ENCODE measurements at regions not wholly inside any gene's neighbourhood (a gene's known extent, or its start where the extent isn't known, plus 50 kb on each side); places are given as distances from the start of the nearest gene placed in this dataset.

GRCh38 chr3:4220065-4220464 is 83.1 kb upstream of the SETMAR start:
- TF ChIP-seq CTCF (IDR thresholded peaks at IDR 0.05) (no peak), POLR2A (IDR thresholded peaks at IDR 0.05) (no peak)

All from esophagus squamous epithelium (tissue), 4 donors.